ENCODE measurements at regions not wholly inside any gene's neighbourhood (a gene's known extent, or its start where the extent isn't known, plus 50 kb on each side); places are given as distances from the start of the nearest gene placed in this dataset.
"Not testable (repeated sequence)": the region's sequence is repeated elsewhere in the genome, so short reads cannot be mapped to it uniquely, and the experiment has no call there.

GRCh38 chr12:75748990-75749389, 237.6 kb upstream of the KRR1 start:
- TF ChIP-seq HDAC2 (IDR thresholded peaks at IDR 0.05); CTCF (IDR thresholded peaks at IDR 0.05); MAFK (IDR thresholded peaks at IDR 0.05; ENCODE audit: partially characterized antibody); JUN (IDR thresholded peaks at IDR 0.05); CBX8 (IDR thresholded peaks at IDR 0.05); CEBPB (IDR thresholded peaks at IDR 0.05); BCL3 (IDR thresholded peaks at IDR 0.05); RAD21 (conservative IDR thresholded peaks at IDR 0.05 in 1 of 2, IDR thresholded peaks at IDR 0.05 in 1 of 2); RCOR1 (IDR thresholded peaks at IDR 0.05; ENCODE audit: low read depth, low read length); RFX5 (IDR thresholded peaks at IDR 0.05): not testable (repeated sequence)
